Mesenchymal stem cell (in vitro differentiated cells and primary cell): ENCODE measurements at regions not wholly inside any gene's neighbourhood (a gene's known extent, or its start where the extent isn't known, plus 50 kb on each side); places are given as distances from the start of the nearest gene placed in this dataset.

Source experiments
- DNase-seq: peaks from one replicate; pipeline ENCODE4 v3.0.0-alpha.2; 2013
- H2AFZ ChIP-seq: one replicate; pipeline ENCODE4 v1.6.1; 2013; ENCODE audit warnings: low read depth, mild to moderate bottlenecking, control low read depth, inconsistent platforms, low read length, moderate library complexity
- H2AK5ac ChIP-seq: 2 replicates; pipeline ENCODE4 v1.6.1; 2013; ENCODE audit warnings: low read length, moderate library complexity, mild to moderate bottlenecking, inconsistent platforms; ENCODE audit not compliant: severe bottlenecking
- H2BK120ac ChIP-seq: one replicate; pipeline ENCODE4 v1.6.1; 2013; ENCODE audit warnings: low read depth, mild to moderate bottlenecking, inconsistent platforms, low read length, moderate library complexity
- H2BK12ac ChIP-seq, 2 experiments: one replicate each; pipeline ENCODE4 v1.6.1; 2013; ENCODE audit warnings: inconsistent platforms in 2 of 2, low read length in 2 of 2, mild to moderate bottlenecking in 2 of 2, moderate library complexity in 2 of 2, control low read depth in 1 of 2
- H2BK15ac ChIP-seq: one replicate; pipeline ENCODE4 v1.6.1; 2013; ENCODE audit warnings: mild to moderate bottlenecking, low read depth, inconsistent platforms; ENCODE audit not compliant: poor library complexity, severe bottlenecking
- H2BK5ac ChIP-seq: 2 replicates; pipeline ENCODE4 v1.6.1; 2013; ENCODE audit warnings: low read depth, mild to moderate bottlenecking, low read length, control low read depth, inconsistent platforms; ENCODE audit not compliant: poor library complexity, severe bottlenecking
- H3K14ac ChIP-seq, 2 experiments: one replicate each; pipeline ENCODE4 v1.6.1; 2013; ENCODE audit warnings: inconsistent platforms in 2 of 2, low read length in 2 of 2, control low read depth in 1 of 2, mild to moderate bottlenecking in 1 of 2, moderate library complexity in 1 of 2
- H3K18ac ChIP-seq, 2 experiments: one replicate each; pipeline ENCODE4 v1.6.1; 2013; ENCODE audit warnings: inconsistent platforms in 2 of 2, low read length in 2 of 2, control low read depth in 1 of 2, low read depth in 1 of 2, mild to moderate bottlenecking in 1 of 2
- H3K23ac ChIP-seq, 2 experiments: one replicate each; pipeline ENCODE4 v1.6.1; 2013; ENCODE audit warnings: inconsistent platforms in 2 of 2, low read length in 2 of 2, mild to moderate bottlenecking in 2 of 2, moderate library complexity in 2 of 2, control low read depth in 1 of 2
- H3K27ac ChIP-seq: 2 replicates; pipeline ENCODE4 v1.5.1; 2013; ENCODE audit warnings: mild to moderate bottlenecking, moderate library complexity, low read length, control low read depth, inconsistent platforms; ENCODE audit not compliant: poor library complexity, severe bottlenecking
- H3K27me3 ChIP-seq, 2 experiments: 2 replicates each; pipeline versions ENCODE4 v1.6.1 to v1.7.0; 2013; ENCODE audit warnings: low read length in 2 of 2, mild to moderate bottlenecking in 2 of 2, moderate library complexity in 2 of 2, control low read depth in 1 of 2, inconsistent platforms in 1 of 2; ENCODE audit not compliant: control insufficient read depth in 1 of 2, insufficient read depth in 1 of 2
- H3K36me3 ChIP-seq, 2 experiments: 2 replicates each; pipeline versions ENCODE4 v1.6.1 to v1.7.0; 2013; ENCODE audit warnings: low read length in 2 of 2, control low read depth in 1 of 2, inconsistent platforms in 1 of 2, low read depth in 1 of 2, mild to moderate bottlenecking in 1 of 2; ENCODE audit not compliant: insufficient read depth in 2 of 2, control insufficient read depth in 1 of 2
- H3K4ac ChIP-seq, 2 experiments: one replicate each; pipeline ENCODE4 v1.6.1; 2013; ENCODE audit warnings: inconsistent platforms in 2 of 2, low read length in 2 of 2, mild to moderate bottlenecking in 2 of 2, moderate library complexity in 2 of 2, control low read depth in 1 of 2, low read depth in 1 of 2
- H3K4me1 ChIP-seq: 2 replicates; pipeline ENCODE4 v1.6.1; 2013; ENCODE audit warnings: low read depth, low read length, control low read depth; ENCODE audit not compliant: control insufficient read depth, insufficient read depth
- H3K4me2 ChIP-seq: 2 replicates; pipeline ENCODE4 v1.6.1; 2013; ENCODE audit warnings: low read length, mild to moderate bottlenecking, inconsistent platforms; ENCODE audit not compliant: poor library complexity, severe bottlenecking
- H3K4me3 ChIP-seq, 2 experiments: 2 replicates each; pipeline versions ENCODE4 v1.5.1 to v1.7.0; 2013; ENCODE audit warnings: low read length in 2 of 2, mild to moderate bottlenecking in 2 of 2, control low read depth in 1 of 2, low read depth in 1 of 2; ENCODE audit not compliant: insufficient read depth in 1 of 2
- H3K79me1 ChIP-seq: replicated peaks from 2 replicates; pipeline ENCODE4 v1.6.1; 2013; ENCODE audit warnings: mild to moderate bottlenecking, control low read depth, low read length, inconsistent platforms; ENCODE audit not compliant: poor library complexity, severe bottlenecking
- H3K9ac ChIP-seq: 2 replicates; pipeline ENCODE4 v1.7.0; 2013; ENCODE audit warnings: mild to moderate bottlenecking, low read length, moderate library complexity
- H3K9me3 ChIP-seq: 2 replicates; pipeline ENCODE4 v1.7.0; 2013; ENCODE audit warnings: mild to moderate bottlenecking, low read length; ENCODE audit not compliant: control insufficient read depth
- H4K8ac ChIP-seq: one replicate; pipeline ENCODE4 v1.6.1; 2013; ENCODE audit warnings: inconsistent platforms, mild to moderate bottlenecking, low read length, moderate library complexity
- H4K91ac ChIP-seq: one replicate; pipeline ENCODE4 v1.6.1; 2013; ENCODE audit warnings: mild to moderate bottlenecking, low read length, inconsistent platforms
- WGBS: methylation state at CpG from one replicate; pipeline ENCODE4 v1.1.7; 2013; ENCODE audit warnings: mixed read lengths; 5-methylcytosine and 5-hydroxymethylcytosine counted together

DNA sequence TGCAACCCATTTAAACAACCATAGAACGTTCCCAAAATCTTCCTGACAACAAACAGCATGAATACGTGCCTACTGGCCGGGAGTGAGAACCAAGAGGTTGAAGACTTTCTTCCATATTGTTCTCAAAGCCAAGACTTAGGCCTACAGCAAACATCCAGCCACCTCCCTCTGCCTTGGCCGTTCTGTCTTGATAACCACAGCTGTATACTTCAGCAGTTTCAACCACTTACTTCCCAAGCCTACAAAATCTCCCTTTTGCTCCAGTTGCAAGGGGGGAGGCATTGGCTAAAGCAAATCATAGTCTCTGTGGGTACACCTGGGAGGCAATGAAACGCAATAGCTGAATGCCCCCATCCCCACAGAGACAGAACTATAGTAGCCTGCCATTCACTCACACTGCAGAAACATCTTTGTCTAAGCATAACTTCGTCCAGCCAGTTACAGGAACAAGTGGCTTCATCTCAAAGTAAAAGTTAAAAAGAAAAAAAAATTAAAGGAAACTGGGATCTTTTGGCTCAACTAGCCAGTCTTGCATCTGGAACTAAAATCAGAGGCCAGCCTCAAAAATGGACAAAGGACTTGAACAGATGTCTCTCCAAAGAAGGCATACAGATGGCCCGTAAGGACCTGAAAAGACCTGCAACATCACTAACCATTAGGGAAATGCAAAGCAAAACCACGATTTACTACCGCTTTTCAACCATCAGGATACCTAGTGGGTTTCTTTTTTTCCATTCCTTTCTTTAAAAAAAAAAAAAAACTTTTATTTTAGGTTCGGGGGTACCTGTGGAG is 186.0 kb downstream of the PSMG1 start:
- no peak overlapping the region for H3K4me2 ChIP-seq
- WGBS: 96% methylated on average over 6 of the region's 10 CpGs
- no peak overlapping the region for H2AK5ac ChIP-seq
- no peak overlapping the region for H4K8ac ChIP-seq
- no peak overlapping the region for H2BK5ac ChIP-seq
- no peak overlapping the region for H3K9ac ChIP-seq
- peaks cover 0 to 21% of the 10 kb centered on the region in 2 experiments for H3K27me3 ChIP-seq
- no peak overlapping the region for H2AFZ ChIP-seq
- no peak overlapping the region for H2BK15ac ChIP-seq
- no peak overlapping the region for H3K14ac ChIP-seq
- peaks cover 8% of the 10 kb centered on the region for H3K4me1 ChIP-seq
- H3K23ac ChIP-seq: no peak overlapping the region
- no peak overlapping the region for H3K18ac ChIP-seq
- H3K9me3 ChIP-seq: no peaks in the 10 kb centered on the region
- no peak for DNase-seq
- H4K91ac ChIP-seq: no peak overlapping the region
- no peak overlapping the region for H3K27ac ChIP-seq
- H3K4me3 ChIP-seq: no peak overlapping the region
- H3K36me3 ChIP-seq: no peaks in the 10 kb centered on the region
- H2BK12ac ChIP-seq: peak overlapping the region in 1 of 2 experiments; percentile 63
- H3K4ac ChIP-seq: peak overlapping the region in 1 of 2 experiments; percentile 20
- no peak overlapping the region for H2BK120ac ChIP-seq
- no peaks in the 10 kb centered on the region for H3K79me1 ChIP-seq

GRCh38 chr21:38996355-38996754 is 186.9 kb downstream of the PSMG1 start:
- Histone ChIP-seq H2AK5ac (no peak overlapping the region), H2BK15ac (no peak overlapping the region), H3K27ac (no peak overlapping the region), H4K8ac (no peak overlapping the region), H3K18ac (peak overlapping the region in 1 of 2 experiments; percentile 49), H2BK12ac (no peak overlapping the region), H3K4me1 (peaks cover 9% of the 10 kb centered on the region), H3K14ac (no peak overlapping the region), H4K91ac (no peak overlapping the region), H3K4me2 (no peak overlapping the region), H3K4me3 (no peak overlapping the region), H2BK120ac (no peak overlapping the region), H3K27me3 (peaks cover 0 to 30% of the 10 kb centered on the region in 2 experiments), H3K23ac (no peak overlapping the region), H3K79me1 (no peaks in the 10 kb centered on the region), H3K36me3 (no peaks in the 10 kb centered on the region), H3K9me3 (no peaks in the 10 kb centered on the region), H2BK5ac (no peak overlapping the region), H2AFZ (no peak overlapping the region), H3K9ac (no peak overlapping the region), H3K4ac (no peak overlapping the region)
- WGBS: no CpG with 5 or more reads among the region's 2 CpGs
- no peak for DNase-seq

DNA sequence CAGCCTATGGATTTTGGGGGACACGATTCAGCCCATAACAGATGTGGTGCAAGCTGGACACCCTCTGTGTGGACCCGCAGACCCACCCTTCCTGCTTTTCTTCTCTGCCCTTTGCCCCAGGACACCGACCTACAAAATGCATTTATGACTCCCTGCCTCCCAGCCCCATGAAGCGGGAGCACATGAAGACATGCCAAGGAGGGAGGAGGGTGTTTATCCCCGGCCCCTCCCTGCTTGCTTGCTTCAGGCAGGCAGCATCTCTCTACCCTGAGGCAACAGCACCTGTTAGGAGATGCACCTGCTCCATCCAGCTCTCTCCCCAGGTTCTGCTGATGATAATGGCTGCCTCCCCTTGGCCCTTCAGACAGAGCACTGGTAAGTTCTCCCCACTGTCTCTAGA is 187.5 kb downstream of the PSMG1 start:
- no peak overlapping the region for H3K4me3 ChIP-seq
- no peak overlapping the region for H2BK120ac ChIP-seq
- no peak overlapping the region for H2AK5ac ChIP-seq
- H3K9ac ChIP-seq: no peak overlapping the region
- no peak overlapping the region for H3K14ac ChIP-seq
- peaks cover 10% of the 10 kb centered on the region for H3K4me1 ChIP-seq
- H3K27ac ChIP-seq: no peak overlapping the region
- no peak overlapping the region for H4K91ac ChIP-seq
- no peak overlapping the region for H4K8ac ChIP-seq
- no peaks in the 10 kb centered on the region for H3K36me3 ChIP-seq
- no peak overlapping the region for H2BK15ac ChIP-seq
- peak overlapping the region in 1 of 2 experiments; percentile 51 for H3K18ac ChIP-seq
- no peak overlapping the region for H2AFZ ChIP-seq
- H3K23ac ChIP-seq: no peak overlapping the region
- peaks cover 0 to 35% of the 10 kb centered on the region in 2 experiments for H3K27me3 ChIP-seq
- H3K9me3 ChIP-seq: no peaks in the 10 kb centered on the region
- no peak for DNase-seq
- no peak overlapping the region for H2BK12ac ChIP-seq
- H2BK5ac ChIP-seq: no peak overlapping the region
- H3K4ac ChIP-seq: no peak overlapping the region
- no peaks in the 10 kb centered on the region for H3K79me1 ChIP-seq
- 94% methylated on average over 5 of the region's 5 CpGs for WGBS
- no peak overlapping the region for H3K4me2 ChIP-seq

DNA sequence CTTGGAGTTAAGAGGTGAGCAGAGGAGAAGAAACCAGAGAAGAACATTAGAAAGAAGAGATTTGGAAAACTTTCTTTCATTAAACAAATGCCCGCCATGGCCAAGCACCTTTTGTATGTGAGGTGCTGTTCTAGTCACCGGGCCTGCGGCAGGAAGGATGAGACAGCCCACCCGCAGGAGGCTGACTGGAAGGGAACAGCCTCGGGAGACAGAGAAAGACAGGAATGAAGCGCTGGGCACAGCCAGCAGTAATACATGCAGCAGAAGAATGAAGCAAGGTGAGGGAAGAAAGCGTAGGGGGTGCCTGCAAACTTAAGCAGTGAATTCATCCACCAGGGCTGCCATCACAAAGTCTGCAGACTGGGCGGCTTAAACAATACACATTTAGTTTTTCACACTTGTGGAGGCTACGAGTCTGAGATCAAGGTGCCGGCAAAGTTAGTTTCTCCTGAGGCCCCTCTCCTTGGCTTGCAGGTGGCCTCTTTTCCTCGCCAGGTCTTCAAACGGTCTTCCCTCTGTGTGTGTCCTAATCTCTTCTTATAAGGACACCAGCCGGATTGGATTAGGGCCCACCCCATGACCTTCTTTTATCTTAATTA is 188.1 kb downstream of the PSMG1 start:
- Histone ChIP-seq H2AK5ac (peak overlapping the region; percentile 42), H2BK12ac (peak overlapping the region in 1 of 2 experiments; percentile 54), H3K4ac (peak overlapping the region in 1 of 2 experiments; percentile 17), H2AFZ (no peak overlapping the region), H3K9ac (no peak overlapping the region), H4K8ac (no peak overlapping the region), H3K23ac (no peak overlapping the region), H2BK15ac (no peak overlapping the region), H3K4me2 (no peak overlapping the region), H3K9me3 (no peaks in the 10 kb centered on the region), H2BK120ac (no peak overlapping the region), H3K27me3 (peaks cover 0 to 40% of the 10 kb centered on the region in 2 experiments), H3K4me3 (no peak overlapping the region), H3K79me1 (no peaks in the 10 kb centered on the region), H4K91ac (peak overlapping the region; percentile 44), H3K18ac (peak overlapping the region in 1 of 2 experiments; percentile 59), H2BK5ac (no peak overlapping the region), H3K36me3 (no peaks in the 10 kb centered on the region), H3K14ac (no peak overlapping the region), H3K4me1 (peaks cover 15% of the 10 kb centered on the region), H3K27ac (no peak overlapping the region)
- DNase-seq: no peak
- WGBS: 90% methylated on average over 13 of the region's 13 CpGs
